DMS 273 (cell line): ENCODE measurements at regions not wholly inside any gene's neighbourhood (a gene's known extent, or its start where the extent isn't known, plus 50 kb on each side); places are given as distances from the start of the nearest gene placed in this dataset.
A peak's percentile ranks its signal among the peaks of the same experiment; 100 is the strongest.

Experiments used
- DNase-seq: peaks from one replicate; lab custom pipeline; 2025; ENCODE audit not compliant: unreplicated experiment; lab: John Stamatoyannopoulos, UW

DNA sequence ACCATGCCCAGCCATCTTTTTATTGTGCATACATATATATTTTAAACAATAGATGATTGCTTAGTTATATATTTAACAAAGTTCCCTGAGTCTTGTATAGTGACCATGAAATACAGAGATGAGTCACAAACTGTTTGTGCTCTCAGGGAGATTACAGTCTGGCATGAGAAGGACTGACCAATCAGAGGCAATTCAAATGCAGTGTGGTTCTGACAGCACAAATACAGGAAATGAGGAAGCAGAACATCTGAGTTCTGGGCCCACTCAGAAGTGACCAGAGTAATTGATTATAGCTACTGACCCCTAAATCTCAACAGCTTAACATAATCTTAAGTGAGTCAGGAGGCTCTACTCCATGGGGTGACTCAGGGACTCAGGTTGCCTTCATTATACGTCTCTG, 534.5 kb downstream of the OMA1 start:
- DNase-seq, result no peak

- DNase-seq, result no peak
Observed at GRCh38 chr1:58006421-58007046, 540.0 kb downstream of the OMA1 start.

DNA sequence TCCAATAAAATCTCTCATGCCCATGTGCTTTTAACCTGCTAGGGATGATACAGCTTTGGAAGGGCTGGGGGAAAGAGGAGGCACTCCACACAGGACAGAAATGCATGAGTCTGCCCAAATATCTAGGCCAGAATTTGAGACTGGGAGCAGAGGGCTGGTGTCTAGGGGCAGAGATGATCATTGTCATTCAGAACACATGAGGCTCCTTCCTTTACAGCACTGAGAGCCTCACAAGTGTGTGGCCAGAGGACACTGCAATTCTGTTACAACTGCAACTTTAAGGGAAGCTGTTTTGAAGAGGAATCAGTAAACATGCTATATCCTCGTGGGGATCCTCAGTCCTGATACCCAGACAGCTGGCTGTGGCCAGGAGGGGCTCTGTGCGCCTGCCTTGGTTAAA, 541.3 kb downstream of the OMA1 start:
- DNase-seq, result no peak

GRCh38 chr1:58003988-58004387, 542.5 kb downstream of the OMA1 start:
- no peak for DNase-seq

DNA sequence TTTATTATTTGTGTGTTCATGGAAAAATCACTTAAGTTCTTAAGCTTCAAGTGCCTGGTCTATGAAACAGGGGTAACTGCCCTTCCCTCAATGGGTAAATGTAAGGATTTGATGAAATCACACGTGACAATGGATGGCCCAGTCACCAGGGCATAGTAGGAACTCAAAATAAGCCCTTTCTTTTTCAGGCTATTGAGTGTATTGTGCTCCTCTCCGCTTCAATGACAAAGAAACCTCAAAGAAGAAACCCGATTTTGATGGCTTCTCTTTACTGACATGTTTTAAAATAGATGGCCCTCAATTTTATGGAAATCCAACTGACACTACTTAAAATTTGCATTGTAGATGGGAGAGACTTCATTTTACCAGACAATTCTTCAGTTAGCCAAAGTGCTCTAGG, 543.5 kb downstream of the OMA1 start:
- no peak for DNase-seq

- DNase-seq, result no peak
Observed at GRCh38 chr1:58000821-58001220, 545.7 kb downstream of the OMA1 start.

- DNase-seq, result no peak
Observed at GRCh38 chr1:58000116-58000515, 546.4 kb downstream of the OMA1 start.

DNA sequence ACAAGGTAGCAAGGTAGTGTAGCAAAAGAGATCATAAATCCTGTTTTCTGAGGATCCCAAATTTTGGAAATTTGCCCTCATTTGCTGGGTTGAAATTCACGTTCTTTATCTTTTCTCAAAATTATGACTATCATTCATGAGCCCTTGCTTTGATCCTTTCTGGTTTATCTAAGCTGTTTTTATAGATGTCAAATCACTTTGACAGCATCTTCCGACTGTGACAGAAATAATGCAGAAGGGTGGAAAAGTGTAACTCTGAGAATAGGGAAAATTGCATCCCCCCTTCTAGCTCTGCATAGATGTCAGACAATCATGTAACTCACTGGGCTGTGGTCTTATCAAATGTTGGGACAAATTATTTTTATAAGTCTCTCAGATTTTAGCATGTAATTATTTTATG, 550.1 kb downstream of the OMA1 start:
- DNase-seq, result no peak

DNA sequence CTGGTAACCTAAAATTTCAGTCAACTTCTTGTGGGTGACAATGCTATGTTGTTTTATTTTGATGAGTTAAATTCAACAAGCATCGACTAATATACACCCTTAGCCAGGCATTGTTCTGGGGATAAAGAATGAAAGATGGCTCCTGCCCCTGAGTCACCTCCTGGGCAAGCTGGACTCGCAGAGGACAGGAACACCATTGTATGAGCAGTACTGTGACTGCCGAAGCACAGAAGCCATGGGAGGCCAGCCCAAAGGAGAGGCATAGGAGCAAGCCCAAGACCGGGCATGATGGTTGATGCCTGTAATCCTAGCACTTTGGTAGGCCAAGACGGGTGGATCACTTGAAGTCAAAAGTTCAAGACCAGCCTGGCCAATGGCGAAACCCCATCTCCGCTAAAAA, 555.2 kb downstream of the OMA1 start:
- DNase-seq, result no peak

DNA sequence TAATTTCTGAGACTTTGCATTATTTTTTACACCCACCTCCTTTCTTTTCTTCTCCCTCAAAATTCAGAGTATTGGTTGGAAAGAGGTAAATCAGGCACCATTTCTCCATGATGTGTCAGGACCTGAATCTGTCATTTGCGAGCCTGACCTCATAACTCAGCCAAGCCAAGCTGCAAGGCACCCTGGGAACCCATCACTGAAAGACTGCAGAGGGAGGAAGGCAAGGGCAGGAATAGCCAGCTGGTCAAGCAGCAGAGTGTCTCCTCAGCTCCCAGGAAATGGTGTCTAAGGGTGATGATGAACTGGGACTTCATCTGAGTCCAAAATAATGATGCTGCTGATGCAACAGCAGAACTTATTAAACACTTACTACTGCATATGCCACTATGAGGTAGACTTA, 556.6 kb downstream of the OMA1 start:
- no peak for DNase-seq

DNA sequence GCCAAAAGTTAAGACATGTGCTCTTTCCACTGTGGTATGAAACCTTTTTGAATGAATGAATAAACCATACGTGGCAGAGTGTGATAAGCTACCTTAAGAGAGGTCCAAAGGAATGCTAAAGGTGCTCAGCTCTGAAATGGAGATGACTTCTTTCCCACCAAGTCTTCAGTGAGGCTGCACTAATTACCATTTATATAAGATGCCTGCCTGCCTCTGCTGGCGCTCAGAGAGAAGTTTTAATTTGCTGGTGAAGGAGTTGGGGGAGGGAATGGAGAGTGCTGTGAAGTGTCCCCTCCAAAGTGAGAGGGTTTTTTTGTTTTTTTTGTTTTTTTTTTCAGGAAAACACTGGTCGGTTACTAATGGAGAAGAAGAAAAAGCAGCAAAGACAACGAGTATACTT, 559.0 kb downstream of the OMA1 start:
- DNase-seq, result no peak

- DNase-seq, result no peak
Observed at GRCh38 chr1:57986432-57986831, 560.1 kb downstream of the OMA1 start.

- DNase-seq, result no peak
Observed at GRCh38 chr1:57984277-57984676, 560.4 kb upstream of the DAB1 start.

DNA sequence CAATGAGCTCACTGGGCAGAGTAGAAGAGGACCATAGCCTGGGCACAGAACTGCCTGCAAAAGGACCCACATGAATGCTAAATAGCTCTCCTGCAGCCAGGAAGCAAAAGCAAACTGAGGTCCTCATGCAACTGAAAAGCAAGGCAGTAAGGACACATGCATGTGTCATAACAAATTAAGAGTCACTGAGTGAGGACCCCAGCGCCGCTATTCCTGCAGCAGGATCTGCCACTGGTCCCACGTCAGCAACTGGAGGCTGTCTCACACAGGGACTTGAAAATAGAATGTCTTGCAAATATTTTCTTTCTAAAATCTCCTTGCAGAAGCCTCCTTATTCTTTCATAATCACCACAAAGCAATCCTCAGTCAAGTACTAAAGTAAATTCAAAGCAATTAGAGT, 559.6 kb upstream of the DAB1 start:
- DNase-seq, result no peak

GRCh38 chr1:57982852-57983251, 559.0 kb upstream of the DAB1 start:
- DNase-seq, result no peak

DNA sequence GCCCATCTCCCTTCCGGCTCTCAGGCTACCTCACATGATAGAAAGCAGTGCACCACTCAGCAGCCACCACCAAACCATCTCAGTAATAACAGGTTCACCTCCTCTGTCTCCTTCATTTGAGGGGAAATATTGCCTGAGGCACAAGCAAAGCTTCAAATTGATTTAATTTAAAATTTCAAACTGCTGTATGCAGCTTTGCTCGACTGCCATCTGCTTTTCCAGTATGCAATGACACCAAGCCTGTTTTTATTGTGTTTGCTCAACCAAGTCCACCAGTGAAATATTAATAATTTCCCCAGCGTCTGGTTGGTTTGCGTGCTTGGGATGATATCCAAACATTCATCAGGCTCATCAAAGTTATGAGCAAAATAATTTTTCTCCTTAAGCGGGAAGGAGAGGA, 552.4 kb upstream of the DAB1 start:
- DNase-seq, result no peak

GRCh38 chr1:57968321-57968720, 544.5 kb upstream of the DAB1 start:
- no peak for DNase-seq

- no peak for DNase-seq
Observed at GRCh38 chr1:57966751-57967406, 543.0 kb upstream of the DAB1 start.

DNA sequence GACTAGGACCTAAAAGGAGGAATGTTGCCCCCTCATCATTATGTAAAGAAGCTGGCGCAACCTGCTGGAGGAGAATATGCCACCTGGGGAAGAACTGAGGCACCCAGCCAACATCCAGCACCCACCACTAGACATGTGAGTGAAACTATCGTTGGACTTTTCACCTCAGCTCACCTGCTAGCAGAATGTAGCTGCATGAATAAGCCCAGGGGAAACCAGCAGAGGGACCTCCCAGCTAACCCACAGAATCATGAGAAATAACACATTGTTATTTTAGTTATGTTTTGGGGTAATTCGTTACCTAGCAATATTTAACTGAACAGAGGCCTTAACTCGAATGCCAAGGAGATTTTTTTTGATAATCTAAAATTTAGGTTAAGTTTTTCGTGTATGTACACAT, 542.5 kb upstream of the DAB1 start:
- no peak for DNase-seq

DNA sequence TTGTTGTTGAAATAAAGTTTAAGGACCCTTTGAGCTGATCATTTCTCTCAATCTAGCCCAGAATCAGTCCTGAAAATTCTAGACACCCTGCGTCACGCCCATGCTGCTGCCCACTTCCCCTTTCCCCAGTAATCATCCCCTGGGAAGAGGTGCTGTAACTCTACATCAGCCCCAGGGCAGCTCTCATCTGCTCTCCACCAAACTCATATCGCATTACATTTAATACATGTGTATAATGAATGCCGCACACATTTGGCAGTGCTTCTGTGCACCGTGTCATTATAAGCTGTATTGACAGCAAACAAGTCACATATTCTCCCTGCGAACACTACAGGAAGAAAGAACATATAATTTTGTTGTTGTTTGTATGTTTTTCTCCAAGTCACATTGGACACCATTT, 539.7 kb upstream of the DAB1 start:
- DNase-seq, result peak; percentile 33

DNA sequence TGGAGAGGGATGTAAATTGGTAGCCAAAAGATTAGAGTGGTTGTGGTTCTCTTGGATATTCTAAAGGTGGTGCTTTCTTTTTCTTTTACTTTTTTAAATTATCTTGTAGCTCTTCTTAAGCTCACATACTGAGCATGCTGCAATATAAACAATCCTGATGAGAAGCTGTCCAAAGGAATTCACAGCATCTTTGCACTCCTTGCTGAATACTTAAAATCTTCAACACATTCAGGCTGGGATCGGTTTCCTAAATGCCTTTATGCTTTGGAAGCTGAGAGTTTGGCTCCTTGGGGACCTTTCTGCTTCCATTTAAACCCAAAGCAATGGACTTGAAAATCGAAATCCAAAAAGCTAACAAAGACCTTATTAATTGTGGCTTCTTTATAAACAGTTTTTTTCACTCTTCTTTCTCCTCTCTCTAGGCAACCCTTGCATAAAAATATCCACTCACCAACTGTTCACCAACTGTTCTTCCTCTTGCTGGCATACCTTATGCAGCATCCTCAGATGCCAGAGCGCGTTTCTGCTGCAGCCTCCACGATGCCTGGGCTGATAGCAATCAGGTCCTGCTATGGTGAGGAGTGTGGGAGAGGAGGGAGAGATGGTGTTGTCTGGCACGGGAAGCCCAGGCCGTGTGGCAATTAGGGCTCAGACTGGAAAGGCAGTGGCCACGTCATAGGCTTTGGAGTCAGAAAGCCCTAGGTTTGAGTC, 535.8 kb upstream of the DAB1 start:
- peak; percentile 59 for DNase-seq

- DNase-seq, result no peak
Observed at GRCh38 chr1:57957576-57957975, 533.7 kb upstream of the DAB1 start.

DNA sequence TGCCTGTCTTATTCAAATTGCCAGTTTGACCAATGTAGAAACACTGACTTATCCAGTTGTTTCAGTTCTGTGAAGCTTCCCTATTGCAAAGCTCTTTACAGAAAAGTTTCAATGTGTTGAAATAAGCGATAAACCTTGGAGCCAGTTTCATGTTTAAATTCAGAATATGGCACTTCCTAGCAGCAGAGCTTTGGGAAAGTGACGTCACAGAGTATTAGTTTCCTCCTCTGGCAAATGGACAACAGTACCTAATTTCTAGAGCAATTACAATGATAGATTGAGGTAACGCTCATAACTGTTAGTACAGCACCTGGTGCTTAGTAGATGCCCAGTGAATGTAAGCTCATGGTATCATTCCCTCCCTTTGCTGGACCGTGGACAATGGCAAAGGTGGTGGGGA, 527.5 kb upstream of the DAB1 start:
- no peak for DNase-seq
